Adipocyte (in vitro differentiated cells): ENCODE measurements at regions not wholly inside any gene's neighbourhood (a gene's known extent, or its start where the extent isn't known, plus 50 kb on each side); places are given as distances from the start of the nearest gene placed in this dataset.
"Not testable (repeated sequence)": the region's sequence is repeated elsewhere in the genome, so short reads cannot be mapped to it uniquely, and the experiment has no call there.

Experiments
- DNase-seq: peaks from one replicate; pipeline ENCODE4 v3.0.0-alpha.2; 2015; ENCODE audit warnings: low read depth
- H3K27me3 ChIP-seq: replicated peaks from 2 replicates; pipeline ENCODE4 v1.7.0; 2013; ENCODE audit warnings: mild to moderate bottlenecking, low read length, moderate library complexity; ENCODE audit not compliant: control insufficient read depth, insufficient read depth
- H3K36me3 ChIP-seq: 2 replicates; pipeline ENCODE4 v1.7.0; 2013; ENCODE audit warnings: low read length, mild to moderate bottlenecking, moderate library complexity; ENCODE audit not compliant: control insufficient read depth, insufficient read depth, severe bottlenecking
- H3K4me1 ChIP-seq: 2 replicates; pipeline ENCODE4 v1.7.0; 2013; ENCODE audit warnings: mild to moderate bottlenecking, low read length, moderate library complexity; ENCODE audit not compliant: control insufficient read depth, insufficient read depth
- H3K4me3 ChIP-seq: 2 replicates; pipeline ENCODE4 v1.7.0; 2013; ENCODE audit warnings: mild to moderate bottlenecking, low read length, moderate library complexity
- H3K9ac ChIP-seq: 2 replicates; pipeline ENCODE4 v1.7.0; 2013; ENCODE audit warnings: mild to moderate bottlenecking, low read length, moderate library complexity
- H3K9me3 ChIP-seq: 2 replicates; pipeline ENCODE4 v1.7.0; 2013; ENCODE audit warnings: mild to moderate bottlenecking, low read length, moderate library complexity; ENCODE audit not compliant: control insufficient read depth

DNA sequence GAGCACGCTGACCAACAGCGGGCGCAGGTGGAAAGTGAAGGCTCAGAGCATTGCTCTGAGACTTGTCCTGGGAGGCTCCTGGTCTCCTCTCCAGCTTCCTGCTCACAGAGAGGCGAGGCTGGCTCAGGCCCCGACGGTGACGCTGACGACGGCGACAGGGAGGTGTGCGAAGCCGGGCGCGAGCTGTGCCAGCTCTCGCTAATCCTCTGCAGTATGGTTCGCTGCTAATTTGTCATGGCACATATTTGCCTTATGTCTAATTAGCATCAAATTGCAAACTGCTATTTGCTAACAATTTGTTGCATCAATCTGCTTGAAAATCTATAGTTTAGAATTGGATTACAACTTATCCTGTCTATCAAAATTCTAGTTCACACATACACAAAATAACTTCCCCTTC is 469.8 kb upstream of the ZNF507 start:
- no peaks in the 10 kb centered on the region for H3K27me3 ChIP-seq
- no peak for DNase-seq
- H3K9ac ChIP-seq = no peak overlapping the region
- H3K9me3 ChIP-seq = no peaks in the 10 kb centered on the region
- H3K36me3 ChIP-seq = no peaks in the 10 kb centered on the region
- no peaks in the 10 kb centered on the region for H3K4me1 ChIP-seq
- no peak overlapping the region for H3K4me3 ChIP-seq

DNA sequence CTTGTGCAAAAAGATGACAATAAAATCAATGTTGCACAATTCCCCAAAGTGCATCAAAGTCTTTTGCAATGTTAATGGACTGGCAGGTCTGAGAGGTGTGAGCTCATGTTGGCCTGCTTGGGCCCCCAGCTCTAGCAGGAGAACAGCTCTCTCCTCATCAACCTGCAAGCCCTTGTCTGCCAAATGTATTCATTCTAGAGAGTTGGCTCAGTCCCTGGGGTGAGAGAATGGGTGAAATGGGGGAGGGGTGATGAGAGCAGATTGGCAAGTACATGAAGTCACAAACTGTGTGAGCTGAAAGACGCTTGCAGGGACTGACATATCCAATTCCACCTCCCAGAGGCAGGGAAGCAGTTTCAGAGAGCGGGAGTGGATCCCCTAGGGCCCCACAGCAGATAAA is 465.1 kb upstream of the ZNF507 start:
- no peaks in the 10 kb centered on the region for H3K4me1 ChIP-seq
- H3K9me3 ChIP-seq = no peaks in the 10 kb centered on the region
- H3K9ac ChIP-seq = no peak overlapping the region
- no peak overlapping the region for H3K4me3 ChIP-seq
- no peaks in the 10 kb centered on the region for H3K36me3 ChIP-seq
- H3K27me3 ChIP-seq = no peaks in the 10 kb centered on the region
- no peak for DNase-seq

DNA sequence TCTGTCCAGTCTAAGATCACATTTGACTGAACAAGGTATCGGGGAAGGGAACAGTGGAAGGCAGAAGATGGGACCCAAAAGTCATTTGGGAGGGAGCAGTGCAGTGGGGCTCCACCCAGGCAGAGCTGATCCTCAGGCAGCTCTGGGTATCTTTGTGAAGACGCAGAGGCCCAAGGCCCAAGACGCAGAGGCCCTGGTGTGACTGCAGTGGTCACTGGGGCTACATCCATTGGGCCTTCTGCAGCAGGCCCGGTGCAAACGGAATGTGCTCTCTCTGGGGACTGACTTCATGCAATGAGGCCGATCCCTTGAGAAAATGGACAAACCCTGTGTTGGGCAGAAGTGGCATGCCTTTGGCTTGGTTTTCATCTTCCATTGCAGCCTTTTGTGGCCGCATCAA is 463.4 kb upstream of the ZNF507 start:
- Histone ChIP-seq H3K36me3 (no peaks in the 10 kb centered on the region), H3K9me3 (no peaks in the 10 kb centered on the region)

DNA sequence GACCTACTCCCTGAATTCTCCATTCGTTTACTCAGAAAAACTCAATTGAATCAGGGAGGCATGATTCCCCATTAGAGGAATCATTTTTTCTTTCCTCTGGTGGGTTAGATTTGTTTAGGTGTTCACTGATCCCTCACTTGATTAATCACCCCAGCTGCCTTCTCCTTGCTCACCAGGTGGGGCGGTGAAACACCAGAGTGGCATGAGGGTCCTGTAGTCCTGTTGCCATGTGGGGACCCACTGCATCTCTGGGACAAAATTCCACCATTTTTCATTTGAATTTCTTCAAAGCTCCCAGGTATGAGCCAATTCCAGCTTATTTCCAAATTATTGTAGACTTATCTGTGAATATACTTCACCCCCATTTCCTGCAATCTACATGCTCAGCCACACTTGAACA is 462.7 kb upstream of the ZNF507 start:
- Histone ChIP-seq H3K27me3 (no peaks in the 10 kb centered on the region), H3K9me3 (no peaks in the 10 kb centered on the region), H3K4me1 (no peaks in the 10 kb centered on the region), H3K36me3 (no peaks in the 10 kb centered on the region), H3K4me3 (no peak overlapping the region), H3K9ac (no peak overlapping the region)
- DNase-seq = no peak

More for the DNA sequence above, 463.4 kb upstream of the ZNF507 start:
- DNase-seq = no peak
- Histone ChIP-seq H3K4me3 (no peak overlapping the region), H3K9ac (no peak overlapping the region), H3K27me3 (no peaks in the 10 kb centered on the region), H3K4me1 (no peaks in the 10 kb centered on the region)

DNA sequence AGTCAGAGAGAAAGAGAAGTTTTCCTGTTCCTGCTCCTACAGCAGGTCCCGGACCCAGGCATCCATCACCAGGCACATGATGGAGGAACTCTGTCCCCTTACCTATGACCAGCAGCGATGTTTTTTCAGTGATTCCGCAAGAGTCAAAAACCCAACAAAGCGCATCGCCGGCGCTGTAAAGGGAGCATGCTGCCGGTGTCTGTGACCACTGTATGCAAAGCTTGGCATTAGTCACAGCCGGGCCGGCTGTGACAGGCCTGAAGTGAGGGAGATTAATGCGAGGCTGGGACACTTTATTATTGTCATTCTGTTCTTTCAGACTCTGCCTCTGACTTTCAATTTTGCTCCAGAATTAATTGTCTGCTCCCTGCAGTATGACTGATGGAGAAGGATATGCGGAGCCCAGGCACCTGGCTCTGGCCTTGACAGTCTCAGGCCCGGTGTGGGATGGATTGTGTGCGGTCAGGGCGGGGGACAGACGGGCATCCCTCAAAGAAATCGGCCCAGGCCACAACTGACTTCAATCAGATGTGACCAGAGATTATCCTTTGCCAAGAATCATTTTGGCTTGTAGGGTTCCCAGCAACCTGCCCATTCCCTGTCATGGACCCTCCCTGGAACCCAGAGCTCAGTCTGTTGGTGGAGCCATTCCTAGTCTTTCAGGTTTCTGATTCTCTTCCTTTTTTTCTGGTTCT is 462.0 kb upstream of the ZNF507 start:
- H3K4me1 ChIP-seq = no peaks in the 10 kb centered on the region
- no peaks in the 10 kb centered on the region for H3K9me3 ChIP-seq
- H3K27me3 ChIP-seq = no peaks in the 10 kb centered on the region
- no peaks in the 10 kb centered on the region for H3K36me3 ChIP-seq
- no peak overlapping the region for H3K9ac ChIP-seq
- H3K4me3 ChIP-seq = no peak overlapping the region
- DNase-seq = no peak

DNA sequence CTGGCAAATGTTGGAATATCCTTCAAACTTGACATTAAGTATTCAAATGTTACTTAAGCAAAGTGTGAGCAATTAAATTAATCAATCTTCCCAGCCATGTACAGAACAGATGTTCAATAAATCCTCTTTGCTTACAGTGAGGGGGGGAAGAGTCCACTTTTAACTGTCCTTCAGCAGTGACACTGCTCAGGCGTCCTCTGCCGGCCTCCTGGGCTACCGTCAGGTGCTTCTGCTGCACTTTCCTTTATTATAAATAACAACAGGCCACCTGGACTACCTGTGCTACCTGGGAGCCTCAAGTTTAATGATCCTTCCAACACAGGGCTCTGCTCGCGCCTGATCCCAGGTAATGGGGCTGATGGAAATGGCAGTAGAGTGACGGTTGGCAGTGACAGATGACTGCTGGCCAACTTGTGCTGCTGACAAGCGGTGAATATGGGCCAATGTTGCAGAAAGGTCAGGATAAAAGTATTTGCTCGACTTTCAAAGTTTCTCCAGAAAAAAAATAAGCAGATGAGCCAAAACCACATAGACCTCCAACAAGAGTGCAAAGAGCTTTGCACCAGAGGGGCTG is 460.0 kb upstream of the ZNF507 start:
- H3K4me3 ChIP-seq = no peak overlapping the region
- no peaks in the 10 kb centered on the region for H3K9me3 ChIP-seq
- no peaks in the 10 kb centered on the region for H3K4me1 ChIP-seq
- H3K36me3 ChIP-seq = no peaks in the 10 kb centered on the region
- H3K27me3 ChIP-seq = no peaks in the 10 kb centered on the region
- no peak overlapping the region for H3K9ac ChIP-seq
- DNase-seq = no peak

DNA sequence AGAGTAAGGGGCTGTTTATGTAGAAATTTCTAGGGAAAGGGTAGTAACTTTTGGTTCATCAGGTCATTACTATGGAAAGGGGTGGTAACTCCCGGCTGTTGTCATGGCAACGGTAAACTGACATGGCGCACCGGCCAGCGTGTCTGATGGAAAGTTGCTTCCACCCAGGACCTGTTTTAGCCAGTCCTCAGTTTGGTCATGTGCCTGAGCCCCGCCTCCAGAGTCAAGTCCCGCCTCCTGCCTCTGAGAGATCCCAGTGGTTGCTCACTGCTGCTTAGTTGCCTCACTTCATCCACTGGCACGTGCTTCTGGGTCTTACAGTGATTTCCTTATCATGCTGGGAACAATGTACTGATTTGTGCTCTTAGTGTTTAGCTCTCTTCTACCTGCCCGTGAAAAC is 455.2 kb upstream of the ZNF507 start:
- Histone ChIP-seq H3K4me3 (no peak overlapping the region), H3K9ac (no peak overlapping the region), H3K27me3 (no peaks in the 10 kb centered on the region), H3K9me3 (peaks cover 6% of the 10 kb centered on the region), H3K4me1 (no peaks in the 10 kb centered on the region), H3K36me3 (no peaks in the 10 kb centered on the region)
- DNase-seq = no peak

DNA sequence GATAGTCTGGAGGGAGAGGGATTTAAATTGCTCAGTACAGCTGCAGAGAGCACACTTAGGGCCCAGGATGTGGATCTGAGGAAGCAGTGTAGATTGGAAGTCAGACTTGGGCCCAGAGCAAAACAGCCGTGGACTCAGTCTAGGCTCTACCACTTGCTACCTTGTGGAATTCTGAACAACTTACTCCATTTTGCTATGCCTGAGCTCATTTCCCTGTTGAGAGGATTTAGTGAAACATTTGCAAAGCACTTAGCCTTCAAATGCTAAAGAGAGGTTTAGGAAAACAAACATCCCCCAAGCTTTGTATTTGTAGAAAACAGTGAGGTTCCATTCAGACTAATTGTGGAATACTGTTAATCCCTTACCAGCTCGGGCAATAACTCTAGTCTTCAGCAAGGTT is 453.4 kb upstream of the ZNF507 start:
- H3K4me3 ChIP-seq = no peak overlapping the region
- H3K9me3 ChIP-seq = peaks cover 6% of the 10 kb centered on the region
- DNase-seq = no peak
- H3K9ac ChIP-seq = no peak overlapping the region
- no peaks in the 10 kb centered on the region for H3K27me3 ChIP-seq
- no peaks in the 10 kb centered on the region for H3K4me1 ChIP-seq
- no peaks in the 10 kb centered on the region for H3K36me3 ChIP-seq

DNA sequence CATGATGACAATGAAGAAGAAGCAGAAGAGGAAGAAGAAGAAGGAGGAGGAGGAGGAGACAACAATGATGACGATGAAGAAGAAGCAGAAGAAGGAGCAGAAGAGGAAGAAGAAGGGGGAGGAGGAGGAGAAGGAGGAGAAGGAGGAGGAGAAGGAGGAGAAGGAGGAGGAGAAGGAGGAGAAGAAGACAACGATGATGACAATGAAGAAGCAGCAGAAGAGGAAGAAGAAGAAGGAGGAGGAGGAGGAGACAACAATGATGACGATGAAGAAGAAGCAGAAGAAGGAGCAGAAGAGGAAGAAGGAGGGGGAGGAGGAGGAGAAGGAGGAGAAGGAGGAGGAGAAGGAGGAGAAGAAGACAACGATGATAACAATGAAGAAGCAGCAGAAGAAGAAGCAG is 451.9 kb upstream of the ZNF507 start:
- H3K9me3 ChIP-seq, H3K9ac ChIP-seq, H3K27me3 ChIP-seq, H3K4me3 ChIP-seq, DNase-seq, H3K36me3 ChIP-seq, H3K4me1 ChIP-seq: not testable (repeated sequence)

DNA sequence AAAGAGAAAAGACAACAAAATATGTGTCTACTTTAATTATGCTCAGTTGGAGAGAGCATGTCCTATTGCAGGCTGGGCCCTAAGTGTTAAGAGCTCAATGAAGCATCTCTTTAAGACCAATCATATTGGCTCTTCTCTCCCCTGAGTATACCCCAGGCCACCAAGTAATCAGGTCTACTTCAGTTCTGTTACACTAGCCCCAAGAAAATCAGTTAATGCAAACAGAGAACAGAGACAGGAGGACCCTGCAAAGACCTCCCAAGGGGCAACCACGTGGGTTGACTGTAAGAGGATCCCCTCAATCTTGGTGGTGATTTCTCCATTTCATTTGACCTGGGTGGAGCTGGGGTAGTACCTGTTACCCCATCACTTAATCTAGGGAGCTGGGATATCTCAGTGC is 451.0 kb upstream of the ZNF507 start:
- H3K36me3 ChIP-seq = no peaks in the 10 kb centered on the region
- no peaks in the 10 kb centered on the region for H3K4me1 ChIP-seq
- H3K27me3 ChIP-seq = no peaks in the 10 kb centered on the region
- H3K4me3 ChIP-seq = no peak overlapping the region
- DNase-seq = no peak
- H3K9ac ChIP-seq = no peak overlapping the region
- H3K9me3 ChIP-seq = peaks cover 6% of the 10 kb centered on the region

DNA sequence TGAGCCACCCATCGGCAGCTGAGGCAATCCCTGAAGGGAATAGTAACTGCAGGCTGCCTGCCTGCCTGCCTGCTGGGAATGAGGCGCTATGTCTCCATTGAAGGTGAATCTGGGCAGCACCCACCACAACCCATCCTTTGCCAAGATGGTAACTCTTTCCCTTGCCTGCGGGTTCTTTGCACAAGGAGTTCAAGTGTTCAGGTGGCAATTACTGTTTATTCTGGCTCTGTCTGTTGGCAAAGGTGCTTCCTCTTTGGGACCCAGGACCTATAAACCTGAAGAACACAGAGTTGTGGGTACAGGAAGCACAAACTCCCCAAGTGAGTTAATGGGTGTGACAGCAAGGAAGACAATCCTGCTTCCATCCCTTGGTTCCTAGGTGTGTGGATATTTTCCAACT is 448.1 kb upstream of the ZNF507 start:
- no peak overlapping the region for H3K9ac ChIP-seq
- H3K4me3 ChIP-seq = no peak overlapping the region
- H3K36me3 ChIP-seq = no peaks in the 10 kb centered on the region
- no peak for DNase-seq
- no peaks in the 10 kb centered on the region for H3K27me3 ChIP-seq
- H3K4me1 ChIP-seq = no peaks in the 10 kb centered on the region
- H3K9me3 ChIP-seq = peaks cover 6% of the 10 kb centered on the region

DNA sequence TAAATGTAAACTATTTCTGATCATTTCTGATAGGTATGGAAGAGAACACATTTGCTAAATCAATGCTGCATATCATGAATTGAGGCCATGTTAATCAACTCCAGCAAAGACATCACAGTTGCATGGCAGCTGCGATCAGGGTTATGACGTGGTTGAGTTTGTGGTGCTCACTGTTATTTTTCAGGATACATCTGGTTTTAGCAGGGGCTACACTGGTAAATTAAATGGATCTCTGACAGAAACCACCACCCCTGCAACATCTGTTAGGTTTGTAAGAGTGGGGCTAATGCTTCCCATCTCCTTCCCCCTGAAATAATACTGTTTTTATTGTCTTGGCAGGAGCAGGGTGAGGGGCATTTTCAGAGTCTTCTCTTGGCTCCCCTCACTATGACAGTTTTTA is 444.4 kb upstream of the ZNF507 start:
- Histone ChIP-seq H3K4me1 (no peaks in the 10 kb centered on the region), H3K9me3 (no peaks in the 10 kb centered on the region), H3K4me3 (no peak overlapping the region), H3K36me3 (no peaks in the 10 kb centered on the region), H3K27me3 (no peaks in the 10 kb centered on the region), H3K9ac (no peak overlapping the region)
- no peak for DNase-seq
